HFFc6 (cell line): ENCODE measurements at regions not wholly inside any gene's neighbourhood (a gene's known extent, or its start where the extent isn't known, plus 50 kb on each side); places are given as distances from the start of the nearest gene placed in this dataset.

Source experiments
- DNase-seq: peaks from one replicate; pipeline ENCODE4 v3.0.0-alpha.2; 2018
- H3K27ac Mint-ChIP-seq: 2 replicates; pipeline ENCODE4 v1.8.0; 2020; ENCODE audit warnings: mild to moderate bottlenecking, mixed read lengths
- H3K27me3 Mint-ChIP-seq: 2 replicates; pipeline ENCODE4 v1.8.0; 2021; ENCODE audit warnings: mild to moderate bottlenecking, moderate library complexity, mixed read lengths; ENCODE audit not compliant: insufficient read depth
- H3K36me3 Mint-ChIP-seq: 2 replicates; pipeline ENCODE4 v1.8.0; 2021; ENCODE audit warnings: low read depth, mixed read lengths
- H3K4me1 Mint-ChIP-seq: 2 replicates; pipeline ENCODE4 v1.8.0; 2020; ENCODE audit warnings: low read depth, mixed read lengths
- H3K4me3 Mint-ChIP-seq: 2 replicates; pipeline ENCODE4 v1.8.0; 2020; ENCODE audit warnings: mild to moderate bottlenecking, moderate library complexity, mixed read lengths
- H3K9me3 Mint-ChIP-seq: 2 replicates; pipeline ENCODE4 v1.8.0; 2020; ENCODE audit warnings: mild to moderate bottlenecking, mixed read lengths
- CTCF ChIP-seq: fragments of 200-600 bp; sonication (generic); IDR thresholded peaks from 2 replicates; pipeline ENCODE4 v1.5.0; 2021; ENCODE audit warnings: antibody characterized with exemption, mild to moderate bottlenecking

GRCh38 chr2:200168641-200169555 lies 137.6 kb upstream of the SPATS2L start:
- TF ChIP-seq CTCF, result no peak
- H3K4me1 Mint-ChIP-seq, result peaks cover 30% of the 10 kb centered on the region
- H3K27ac Mint-ChIP-seq, result no peak overlapping the region
- DNase-seq, result no peak
- peaks cover 4% of the 10 kb centered on the region for H3K27me3 Mint-ChIP-seq
- peak overlapping the region; percentile 29; the same call in 1 of the 2 replicates for H3K4me3 Mint-ChIP-seq
- peaks cover 11% of the 10 kb centered on the region for H3K9me3 Mint-ChIP-seq
- no peaks in the 10 kb centered on the region for H3K36me3 Mint-ChIP-seq

- no peak overlapping the region for H3K4me3 Mint-ChIP-seq
- DNase-seq, result no peak
- H3K9me3 Mint-ChIP-seq, result peaks cover 9% of the 10 kb centered on the region
- no peak for TF ChIP-seq CTCF
- peaks cover 30% of the 10 kb centered on the region for H3K4me1 Mint-ChIP-seq
- H3K36me3 Mint-ChIP-seq, result no peaks in the 10 kb centered on the region
- peaks cover 4% of the 10 kb centered on the region for H3K27me3 Mint-ChIP-seq
- H3K27ac Mint-ChIP-seq, result no peak overlapping the region
Measured at GRCh38 chr2:200170221-200170620, 136.3 kb upstream of the SPATS2L start.

DNA sequence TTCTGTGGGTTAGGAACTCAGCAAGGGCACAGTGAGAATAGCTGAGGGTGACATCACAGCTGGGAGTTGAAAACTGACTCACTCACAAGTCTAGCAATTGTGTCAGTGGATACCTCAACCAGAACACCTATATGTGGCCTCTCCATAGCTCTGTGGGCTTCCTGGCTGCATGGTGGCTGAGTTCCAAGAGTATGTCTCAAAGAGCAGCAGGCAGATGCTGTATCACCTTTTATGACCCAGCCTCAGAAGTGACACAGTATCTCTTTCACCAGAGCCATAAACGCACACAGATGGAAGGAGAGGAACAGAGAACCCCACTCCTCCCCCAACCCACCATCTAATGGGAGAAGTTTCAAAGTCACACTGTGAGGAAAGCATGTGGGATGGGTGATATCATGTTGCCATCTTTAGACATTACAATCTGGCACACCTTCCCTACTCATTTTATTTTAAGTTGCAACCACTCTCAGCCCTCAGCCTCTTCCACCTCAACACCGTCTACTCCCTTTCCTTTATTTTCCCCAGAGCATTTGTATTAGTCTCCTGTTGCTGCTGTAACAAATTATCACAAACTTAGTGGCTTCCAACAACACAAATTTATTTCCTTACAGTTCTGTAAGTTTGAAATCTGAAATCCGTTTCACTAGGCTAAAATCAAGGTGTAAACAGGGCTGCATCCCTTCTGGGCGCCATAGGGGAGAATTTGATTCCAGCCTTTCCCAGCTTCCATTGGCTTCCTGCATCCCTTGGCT lies 134.6 kb upstream of the SPATS2L start:
- peaks cover 30% of the 10 kb centered on the region for H3K4me1 Mint-ChIP-seq
- peaks cover 5% of the 10 kb centered on the region; the same call in 1 of the 2 replicates for H3K27me3 Mint-ChIP-seq
- no peak for DNase-seq
- no peak overlapping the region for H3K4me3 Mint-ChIP-seq
- no peak for TF ChIP-seq CTCF
- H3K36me3 Mint-ChIP-seq, result 0 out of 2 replicates have a peak, but pooled peaks cover 4% of the 10 kb centered on the region
- no peaks in the 10 kb centered on the region; the same call in 1 of the 2 replicates for H3K9me3 Mint-ChIP-seq
- no peak overlapping the region for H3K27ac Mint-ChIP-seq

- H3K27me3 Mint-ChIP-seq, result peaks cover 5% of the 10 kb centered on the region; the same call in 1 of the 2 replicates
- no peak for TF ChIP-seq CTCF
- no peak for DNase-seq
- no peak overlapping the region for H3K4me3 Mint-ChIP-seq
- peaks cover 31% of the 10 kb centered on the region for H3K4me1 Mint-ChIP-seq
- H3K27ac Mint-ChIP-seq, result no peak overlapping the region
- no peaks in the 10 kb centered on the region; the same call in 1 of the 2 replicates for H3K9me3 Mint-ChIP-seq
- H3K36me3 Mint-ChIP-seq, result 0 out of 2 replicates have a peak, but pooled peaks cover 4% of the 10 kb centered on the region
Measured at GRCh38 chr2:200172521-200172920, 134.0 kb upstream of the SPATS2L start.

DNA sequence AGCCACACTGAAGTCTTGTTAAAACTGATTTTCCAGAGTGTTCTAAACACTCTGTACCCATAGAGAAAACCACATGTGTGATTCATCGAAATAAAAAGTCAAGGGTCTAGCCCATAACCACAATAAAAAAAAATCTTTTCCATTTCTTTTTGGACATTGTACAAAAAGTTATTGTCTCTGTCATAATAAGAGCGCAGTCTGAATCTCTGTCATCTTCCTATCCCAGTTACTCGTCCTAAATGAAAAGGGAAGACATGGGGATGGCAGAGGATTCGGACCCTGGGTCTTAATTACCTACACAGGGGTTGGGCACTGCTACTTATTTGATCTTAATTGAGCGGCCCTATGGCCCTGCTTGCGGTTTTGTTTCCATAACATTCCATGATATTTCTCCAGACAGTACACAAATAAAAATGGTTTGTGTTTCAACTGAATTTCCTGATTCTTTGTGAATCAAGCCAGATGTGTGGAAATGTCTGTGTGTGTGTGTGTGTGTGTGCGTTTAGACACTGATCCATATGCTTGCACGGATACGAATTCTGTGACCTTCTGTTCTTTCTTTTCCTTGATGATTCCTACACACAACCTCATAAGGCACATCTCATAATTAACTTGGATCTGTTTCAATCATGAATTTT lies 133.4 kb upstream of the SPATS2L start:
- H3K9me3 Mint-ChIP-seq, result no peaks in the 10 kb centered on the region; the same call in 1 of the 2 replicates
- no peak overlapping the region for H3K4me3 Mint-ChIP-seq
- TF ChIP-seq CTCF, result no peak
- H3K27me3 Mint-ChIP-seq, result peaks cover 6% of the 10 kb centered on the region; the same call in 1 of the 2 replicates
- H3K4me1 Mint-ChIP-seq, result peaks cover 36% of the 10 kb centered on the region
- 0 out of 2 replicates have a peak, but pooled peaks cover 4% of the 10 kb centered on the region for H3K36me3 Mint-ChIP-seq
- H3K27ac Mint-ChIP-seq, result no peak overlapping the region
- DNase-seq, result no peak
